ENCODE measurements at regions not wholly inside any gene's neighbourhood (a gene's known extent, or its start where the extent isn't known, plus 50 kb on each side); places are given as distances from the start of the nearest gene placed in this dataset.

- ChIA-PET SMC1A (ENCODE audit: uncharacterized antibody, unreplicated experiment) (interaction anchor here (0.6 to 2.6 kb wide), 5 partner anchors 10 to 169 kb away, joined by 3 to 10 read pairs (median 3); partner anchors contain the start of gene AHCYL1), CTCF (interaction anchor here (1.2 to 3.7 kb wide), 3 partner anchors 24 to 169 kb away, joined by 3 to 17 read pairs (median 4); partner anchors contain the start of gene AHCYL1), POLR2A (interaction anchor here (2.1 kb wide), 1 partner anchor 170 kb away, joined by 5 read pairs; the partner anchor contains the start of gene AHCYL1), RAD21 (ENCODE audit: unreplicated experiment) (interaction anchor here (1.2 kb wide), 1 partner anchor 168 kb away, joined by 3 read pairs; no protein-coding TSS in a partner anchor)
- in situ Hi-C loops (cut with MboI) (no loop called here), intact Hi-C loops (cut with micrococcal nuclease; ENCODE audit: unreplicated experiment) (no loop called here)
- no peak for DNase-seq (ENCODE audit: low read depth, low spot score)
- Histone ChIP-seq H3K9ac (ENCODE audit: control insufficient read depth, insufficient read depth, low read length) (no peak overlapping the region), H3K27me3 (replicated peaks in 1 of 2; ENCODE audit: control insufficient read depth in 2 of 2, insufficient read depth in 2 of 2, low read length in 1 of 2) (no peaks in the 10 kb centered on the region), H4K20me1 (ENCODE audit: control insufficient read depth, insufficient read depth) (no peaks in the 10 kb centered on the region), H2AFZ (ENCODE audit: control insufficient read depth, low read depth, low read length) (peak overlapping the region; percentile 6; the same call in 1 of the 2 replicates), H3K4me2 (ENCODE audit: control insufficient read depth, insufficient read depth) (peak overlapping the region; percentile 82), H3K4me3 (peak overlapping the region; percentile 31; the same call in 1 of the 2 replicates), H3K36me3 (ENCODE audit: control insufficient read depth in 2 of 2, insufficient read depth in 2 of 2, low read length in 1 of 2) (no peaks in the 10 kb centered on the region), H3K79me2 (ENCODE audit: control insufficient read depth, insufficient read depth, low read length) (no peaks in the 10 kb centered on the region), H3K4me1 (ENCODE audit: control insufficient read depth, insufficient read depth, low read length) (peaks cover 27% of the 10 kb centered on the region), H3K27ac (ENCODE audit: control insufficient read depth, insufficient read depth) (peak overlapping the region; percentile 57), H3K9me3 (replicated peaks; ENCODE audit: control insufficient read depth, insufficient read depth, low read length) (peaks cover 7% of the 10 kb centered on the region; the same call in 2 of the 3 replicates)
- ATAC-seq = no peak
- FAIRE-seq = no peak
- TF ChIP-seq MEF2A (IDR thresholded peaks at IDR 0.05; ENCODE audit: insufficient read depth, low read depth, low read length) = no peak
- TF ChIP-seq WRNIP1 (IDR thresholded peaks at IDR 0.05; ENCODE audit: borderline replicate concordance, low read depth, low read length) = no peak
- no peak for TF ChIP-seq TCF12 (IDR thresholded peaks at IDR 0.05; ENCODE audit: low read depth, low read length)
- no peak for TF ChIP-seq DPF2 (IDR thresholded peaks at IDR 0.05)
- TF ChIP-seq CEBPB (IDR thresholded peaks at IDR 0.05; ENCODE audit: borderline replicate concordance in 1 of 2, low read depth in 2 of 2, low read length in 2 of 2) = no peak
- TF ChIP-seq NFXL1 (IDR thresholded peaks at IDR 0.05; ENCODE audit: borderline replicate concordance) = no peak
- TF ChIP-seq TCF3 (IDR thresholded peaks at IDR 0.05; ENCODE audit: borderline replicate concordance, insufficient read depth, low read depth, low read length) = no peak
- no peak for TF ChIP-seq PKNOX1 (IDR thresholded peaks at IDR 0.05)
- TF ChIP-seq ETV6 (conservative IDR thresholded peaks at IDR 0.05 in 1 of 2, IDR thresholded peaks at IDR 0.05 in 1 of 2; ENCODE audit: borderline replicate concordance in 1 of 2, low read depth in 1 of 2) = no peak
- 72% methylated on average over 8 of the region's 8 CpGs for WGBS (ENCODE audit: insufficient coverage, insufficient replicate concordance, low lambda C conversion rate, missing lambda C conversion rate)
- no TSS peak for BruUV-seq (replicated peaks)
These were observed 51.5 kb upstream of the EPS8L3 start for GRCh38 chr1:109814993-109815786.

Measured in GM12878 (cell line).